ENCODE measurements at regions not wholly inside any gene's neighbourhood (a gene's known extent, or its start where the extent isn't known, plus 50 kb on each side); places are given as distances from the start of the nearest gene placed in this dataset.
"Not testable (repeated sequence)": the region's sequence is repeated elsewhere in the genome, so short reads cannot be mapped to it uniquely, and the experiment has no call there.

- WGBS: 93% methylated on average over 1 of the region's 1 CpG
- H3K36me3 ChIP-seq: no peaks in the 10 kb centered on the region
- no peak overlapping the region for H3K4me3 ChIP-seq
- TF ChIP-seq CTCF (IDR thresholded peaks at IDR 0.05) (no peak), POLR2AphosphoS5 (IDR thresholded peaks at IDR 0.05) (no peak), POLR2A (IDR thresholded peaks at IDR 0.05) (no peak)
- H3K27ac ChIP-seq: no peak overlapping the region
- no peak for DNase-seq (ENCODE audit: low spot score)
- H3K4me1 ChIP-seq (replicated peaks): no peaks in the 10 kb centered on the region
- H3K27me3 ChIP-seq (replicated peaks; ENCODE audit: insufficient read depth): no peaks in the 10 kb centered on the region
- no peaks in the 10 kb centered on the region for H3K9me3 ChIP-seq
- intact Hi-C loops (cut with DNase I): no loop called here
Measured at GRCh38 chr4:107359208-107359607, 323.1 kb upstream of the DKK2 start.

- H3K9me3 ChIP-seq; DNase-seq (ENCODE audit: low spot score); H3K27me3 ChIP-seq (replicated peaks; ENCODE audit: insufficient read depth); H3K4me1 ChIP-seq (replicated peaks); H3K27ac ChIP-seq; H3K4me3 ChIP-seq; intact Hi-C loops (cut with DNase I); H3K36me3 ChIP-seq: not testable (repeated sequence)
- 61% methylated on average over 11 of the region's 11 CpGs for WGBS
Measured at GRCh38 chr4:107354304-107354703, 318.2 kb upstream of the DKK2 start.

GRCh38 chr4:107351196-107351595 lies 315.1 kb upstream of the DKK2 start:
- H3K4me1 ChIP-seq (replicated peaks): no peaks in the 10 kb centered on the region
- DNase-seq (ENCODE audit: low spot score): no peak
- no peak overlapping the region for H3K27ac ChIP-seq
- H3K36me3 ChIP-seq: no peaks in the 10 kb centered on the region
- no peaks in the 10 kb centered on the region for H3K9me3 ChIP-seq
- no peak overlapping the region for H3K4me3 ChIP-seq
- TF ChIP-seq POLR2AphosphoS5 (IDR thresholded peaks at IDR 0.05): no peak
- TF ChIP-seq CTCF (IDR thresholded peaks at IDR 0.05): no peak
- no peak for TF ChIP-seq POLR2A (IDR thresholded peaks at IDR 0.05)
- no peaks in the 10 kb centered on the region for H3K27me3 ChIP-seq (replicated peaks; ENCODE audit: insufficient read depth)
- intact Hi-C loops (cut with DNase I): no loop called here

- H3K27me3 ChIP-seq (replicated peaks; ENCODE audit: insufficient read depth): no peaks in the 10 kb centered on the region
- intact Hi-C loops (cut with DNase I): no loop called here
- DNase-seq (ENCODE audit: low spot score): no peak
Measured at GRCh38 chr4:107349732-107350131, 313.6 kb upstream of the DKK2 start.

GRCh38 chr4:107349266-107349665 lies 313.2 kb upstream of the DKK2 start:
- no peaks in the 10 kb centered on the region for H3K27me3 ChIP-seq (replicated peaks; ENCODE audit: insufficient read depth)
- no peak overlapping the region for H3K4me3 ChIP-seq
- no peaks in the 10 kb centered on the region for H3K9me3 ChIP-seq
- no peak overlapping the region for H3K27ac ChIP-seq
- intact Hi-C loops (cut with DNase I): no loop called here
- TF ChIP-seq POLR2AphosphoS5 (IDR thresholded peaks at IDR 0.05) (no peak), POLR2A (IDR thresholded peaks at IDR 0.05) (no peak), CTCF (IDR thresholded peaks at IDR 0.05) (no peak)
- H3K4me1 ChIP-seq (replicated peaks): no peaks in the 10 kb centered on the region
- no peaks in the 10 kb centered on the region for H3K36me3 ChIP-seq
- no peak for DNase-seq (ENCODE audit: low spot score)
- 55% methylated on average over 1 of the region's 1 CpG for WGBS

More at GRCh38 chr4:107349732-107350131, 313.6 kb upstream of the DKK2 start:
- no peak overlapping the region for H3K4me3 ChIP-seq
- TF ChIP-seq POLR2A (IDR thresholded peaks at IDR 0.05) (no peak), POLR2AphosphoS5 (IDR thresholded peaks at IDR 0.05) (no peak), CTCF (IDR thresholded peaks at IDR 0.05) (no peak)
- H3K9me3 ChIP-seq: no peaks in the 10 kb centered on the region
- no peaks in the 10 kb centered on the region for H3K36me3 ChIP-seq
- no peaks in the 10 kb centered on the region for H3K4me1 ChIP-seq (replicated peaks)
- no peak overlapping the region for H3K27ac ChIP-seq

All from prostate gland (tissue), 2 donors.